NCI-H128 (cell line): ENCODE measurements at regions not wholly inside any gene's neighbourhood (a gene's known extent, or its start where the extent isn't known, plus 50 kb on each side); places are given as distances from the start of the nearest gene placed in this dataset.
"Not testable (repeated sequence)": the region's sequence is repeated elsewhere in the genome, so short reads cannot be mapped to it uniquely, and the experiment has no call there.

Experiments
- DNase-seq: peaks from one replicate; lab custom pipeline; 2025; ENCODE audit not compliant: unreplicated experiment; lab: John Stamatoyannopoulos, UW

DNA sequence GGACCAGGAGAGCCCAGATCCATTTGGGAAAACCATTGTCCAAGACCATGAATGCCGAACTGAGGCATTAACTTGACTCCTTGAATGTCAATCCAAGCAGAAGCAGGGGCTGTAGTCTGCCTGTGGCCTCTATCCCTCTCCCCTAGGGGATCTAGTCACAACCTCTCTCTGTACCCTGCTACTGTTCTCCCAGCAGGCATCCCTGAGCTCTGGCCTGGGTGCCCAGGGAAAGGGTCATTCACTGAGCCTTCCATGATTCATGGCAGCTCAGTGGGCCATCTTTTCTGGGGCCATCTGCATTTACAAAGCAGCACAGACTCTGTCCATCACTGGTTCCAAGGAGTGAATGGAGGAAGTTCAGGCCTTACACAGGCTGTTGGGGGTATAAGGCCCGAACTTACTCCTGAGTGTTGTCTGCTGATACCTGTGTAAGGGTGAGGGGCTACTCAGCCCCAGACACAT is 151.8 kb downstream of the ZFP36L2 start:
- no peak for DNase-seq

DNA sequence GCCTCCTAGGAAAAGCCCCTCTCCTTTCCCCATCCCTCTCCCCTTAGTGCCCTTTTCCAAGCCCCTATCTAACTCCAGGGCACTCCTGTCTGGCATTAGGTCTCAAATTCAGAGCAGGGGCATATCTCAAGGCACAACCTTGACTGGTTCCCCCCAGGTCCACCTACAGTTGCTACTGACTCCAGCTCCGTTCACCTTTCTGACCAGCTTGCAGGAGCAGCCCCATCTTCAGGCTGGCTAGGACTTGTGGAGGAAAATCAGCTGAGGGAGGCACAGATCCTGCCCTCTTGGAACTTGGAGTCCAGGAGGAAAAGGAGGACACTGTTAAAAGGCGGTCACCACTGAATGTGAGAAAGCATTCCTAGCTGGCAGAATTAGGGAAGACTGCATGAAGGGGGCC is 152.4 kb downstream of the ZFP36L2 start:
- DNase-seq, result no peak

- no peak for DNase-seq
These were observed 153.0 kb downstream of the ZFP36L2 start for GRCh38 chr2:43073401-43073825.

DNA sequence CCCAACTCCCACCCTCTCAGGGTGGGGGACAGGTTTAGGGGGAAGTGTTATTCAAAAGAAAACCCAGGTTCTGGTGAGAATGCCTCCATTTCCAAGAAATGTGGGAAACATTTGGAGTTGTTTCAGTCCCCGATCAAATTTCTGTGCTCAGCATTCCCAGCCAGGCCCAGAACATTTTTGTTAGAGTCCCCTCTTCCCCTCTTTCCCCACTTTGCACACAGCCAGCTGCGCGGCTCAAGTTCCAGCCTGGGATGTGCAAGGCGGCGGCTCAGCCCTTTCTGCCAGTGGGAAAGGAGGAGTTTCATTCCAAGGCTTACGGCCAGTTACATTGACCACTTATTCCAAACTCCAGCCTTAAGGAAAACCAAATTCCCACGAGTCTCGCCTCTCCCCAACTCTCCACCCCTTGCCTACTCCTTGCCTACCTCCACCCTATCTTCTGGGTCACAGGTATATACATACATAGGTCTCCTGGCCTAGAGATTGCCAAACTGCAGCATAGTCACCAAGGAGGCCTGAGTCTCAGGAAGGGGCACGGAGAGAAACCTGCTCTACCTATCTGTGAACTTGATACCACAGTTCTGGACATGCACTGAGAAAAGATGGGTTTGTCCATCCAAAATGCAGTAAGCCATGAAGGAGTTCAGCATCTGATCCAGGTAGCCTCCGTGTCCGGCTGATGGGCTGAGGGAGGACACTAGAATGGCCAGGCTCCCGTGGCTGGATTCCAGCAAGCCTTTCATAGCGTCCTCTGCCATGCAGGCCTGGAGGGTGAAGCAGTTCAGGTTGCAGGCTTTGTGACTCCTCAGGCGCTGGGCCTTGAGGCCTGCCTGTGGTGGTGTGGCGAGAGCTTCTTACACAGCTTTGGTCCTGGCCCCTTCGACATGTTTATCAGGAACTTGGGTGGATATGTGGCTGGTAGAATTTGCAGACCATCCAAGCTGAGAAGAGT is 154.5 kb downstream of the ZFP36L2 start:
- no peak for DNase-seq

DNA sequence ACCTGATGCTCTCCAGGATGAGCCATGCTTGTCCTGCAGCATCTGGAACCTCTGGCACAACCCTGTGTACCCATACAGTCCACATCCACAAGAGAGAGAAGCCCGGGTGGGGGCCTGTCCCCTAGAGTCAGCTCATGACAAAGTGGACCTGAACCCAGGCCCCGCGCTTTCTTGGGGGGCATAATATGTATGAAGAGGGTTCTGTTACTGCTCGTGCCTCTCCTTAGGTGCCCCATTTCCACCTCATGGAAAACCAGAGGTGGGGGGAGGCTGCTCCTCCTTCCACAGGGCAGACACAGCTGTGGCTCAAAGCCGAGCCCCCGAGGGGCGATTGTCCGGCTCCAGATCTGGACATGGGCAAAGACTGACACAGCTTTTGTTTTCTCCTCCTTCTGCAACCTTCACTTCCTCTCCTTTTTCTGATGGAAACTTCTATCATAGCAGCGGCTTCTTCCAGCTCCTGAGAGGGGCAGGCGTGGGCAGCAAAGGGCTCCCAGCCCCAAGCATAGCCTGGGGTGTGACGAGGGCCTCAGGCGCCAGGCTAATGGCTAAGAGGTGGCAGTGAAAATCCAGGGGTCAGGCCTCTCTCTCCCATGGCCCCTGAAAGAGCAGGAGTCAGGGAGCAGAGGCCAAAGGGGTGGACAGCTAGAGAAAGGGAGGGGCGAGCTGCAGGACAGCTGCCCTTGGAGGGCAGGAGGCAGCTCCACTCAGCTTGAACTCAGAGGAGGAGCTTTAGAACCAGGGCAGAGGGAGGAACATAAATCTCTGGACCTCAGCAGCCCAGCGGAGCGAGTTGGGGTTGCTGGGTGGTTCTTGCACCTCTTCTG is 155.5 kb downstream of the ZFP36L2 start:
- no peak for DNase-seq

DNA sequence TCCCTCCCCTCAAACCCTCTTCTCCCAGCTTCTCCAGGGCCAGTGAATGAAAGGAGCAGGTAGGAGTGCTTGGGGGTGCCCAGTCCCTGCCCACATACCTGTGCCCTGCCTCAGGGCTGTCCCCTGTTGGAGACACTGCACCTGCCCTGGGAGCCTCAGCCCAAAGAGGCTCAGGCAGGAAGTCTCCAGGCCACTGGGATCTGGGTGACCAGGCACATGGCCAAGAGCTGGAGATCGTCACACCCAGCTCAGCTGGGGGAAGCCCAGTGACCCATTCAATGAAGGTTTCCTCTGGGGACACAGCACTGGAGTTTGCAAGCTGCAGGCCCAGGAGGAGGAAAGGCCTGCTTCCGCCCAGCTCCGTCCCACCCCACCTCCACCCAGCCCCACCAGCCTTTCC is 156.4 kb downstream of the ZFP36L2 start:
- no peak for DNase-seq

GRCh38 chr2:43068631-43069517 is 157.5 kb downstream of the ZFP36L2 start:
- DNase-seq, result no peak

GRCh38 chr2:43068041-43068533 is 158.3 kb downstream of the ZFP36L2 start:
- DNase-seq, result no peak

- DNase-seq, result no peak
These were observed 159.0 kb downstream of the ZFP36L2 start for GRCh38 chr2:43067254-43068040.

DNA sequence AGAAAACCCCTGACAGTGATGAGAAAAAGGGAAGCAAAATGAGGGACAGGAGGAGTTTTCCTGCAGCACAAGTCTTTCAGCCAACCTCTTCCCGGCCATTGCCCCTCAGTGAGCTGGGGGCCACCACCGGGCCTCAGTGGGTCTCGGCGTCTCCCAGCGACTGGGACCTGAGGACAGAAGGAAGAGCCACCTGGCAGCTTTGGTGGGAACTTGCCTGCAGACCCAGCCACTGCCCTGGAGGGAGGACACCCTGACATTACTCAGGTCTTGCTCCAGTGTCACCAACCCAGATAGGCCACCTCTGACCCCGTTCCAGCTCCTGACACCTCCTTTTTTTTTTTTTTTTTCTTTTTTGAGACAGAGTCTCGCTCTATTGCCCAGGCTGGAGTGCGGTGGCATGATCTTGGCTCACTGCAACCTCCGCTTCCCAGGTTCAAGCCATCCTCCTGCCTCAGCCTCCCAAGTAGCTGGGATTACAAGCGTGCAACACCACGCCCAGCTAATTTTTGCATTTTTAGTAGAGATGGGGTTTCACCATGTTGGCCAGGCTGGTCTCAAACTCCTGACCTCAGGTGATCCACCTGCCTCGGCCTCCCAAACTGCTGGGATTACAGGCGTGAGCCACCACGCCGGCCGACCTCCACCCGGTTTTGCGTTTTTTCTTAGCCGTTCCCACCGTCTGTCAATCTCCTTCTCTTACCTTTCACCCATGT is 159.7 kb downstream of the ZFP36L2 start:
- not testable (repeated sequence) for DNase-seq

DNA sequence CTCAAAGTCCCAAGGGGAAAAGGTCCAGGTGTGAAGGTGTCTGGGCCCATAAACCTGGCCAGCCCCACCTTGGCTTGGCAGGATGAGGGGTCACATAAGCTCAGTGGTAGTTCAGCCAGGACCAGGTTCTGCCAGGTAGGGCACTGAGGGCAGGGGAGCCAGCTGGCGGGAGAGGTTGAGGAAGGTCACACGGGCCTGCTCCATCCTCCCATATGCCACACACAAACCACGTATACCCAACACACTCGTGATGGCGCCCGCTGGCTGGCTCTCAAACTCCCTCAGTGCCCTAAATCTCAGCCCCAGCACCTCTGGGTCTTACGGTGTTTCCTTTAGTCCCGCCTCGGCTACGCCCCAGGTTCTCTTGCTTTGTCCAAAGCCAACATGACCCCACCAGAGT is 160.5 kb downstream of the ZFP36L2 start:
- no peak for DNase-seq

- no peak for DNase-seq
These were observed 161.4 kb downstream of the ZFP36L2 start for GRCh38 chr2:43065036-43065435.

- not testable (repeated sequence) for DNase-seq
These were observed 163.3 kb downstream of the ZFP36L2 start for GRCh38 chr2:43063096-43063495.

DNA sequence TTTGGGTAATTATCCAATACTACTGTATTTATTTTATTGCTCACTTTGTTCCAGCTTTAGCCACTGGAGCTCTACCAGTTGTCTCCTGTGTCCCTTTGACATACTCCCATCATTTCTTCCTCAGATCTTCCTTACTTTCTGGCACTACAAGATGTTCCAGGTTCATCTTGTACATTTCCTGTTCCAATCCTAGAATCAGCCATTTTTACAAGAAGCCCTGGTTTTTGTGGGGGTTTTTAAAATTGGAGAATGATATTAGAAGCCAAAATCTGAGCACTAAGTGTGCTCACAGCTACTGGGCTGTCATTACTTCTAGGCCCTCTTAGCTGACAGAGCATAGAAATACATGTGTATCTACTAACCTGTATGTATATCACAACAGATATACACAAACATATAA is 164.3 kb downstream of the ZFP36L2 start:
- no peak for DNase-seq

- no peak for DNase-seq
These were observed 165.9 kb downstream of the ZFP36L2 start for GRCh38 chr2:43060390-43061016.

- no peak for DNase-seq
These were observed 167.1 kb downstream of the ZFP36L2 start for GRCh38 chr2:43059183-43059897.

DNA sequence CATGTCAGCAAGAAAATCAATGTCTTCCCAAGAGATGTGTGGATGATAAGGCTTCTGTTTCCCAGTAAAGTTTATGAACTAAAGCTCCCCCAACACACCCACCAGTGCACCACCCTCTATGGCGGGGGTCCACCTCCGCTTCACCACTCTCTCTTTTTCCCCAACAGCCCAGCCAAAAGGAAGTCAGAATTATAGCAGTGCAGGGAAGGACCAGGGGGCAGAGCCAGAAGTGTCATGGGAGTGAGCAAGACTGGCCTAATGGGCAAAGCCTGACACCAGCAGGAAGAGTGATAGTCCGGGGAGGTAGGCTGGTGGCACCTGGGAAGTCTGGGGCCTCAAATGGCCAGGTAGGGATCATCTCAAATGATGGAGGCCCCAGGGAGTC is 167.7 kb downstream of the ZFP36L2 start:
- no peak for DNase-seq
